Jurkat, Clone E6-1 (cell line): ENCODE measurements at regions not wholly inside any gene's neighbourhood (a gene's known extent, or its start where the extent isn't known, plus 50 kb on each side); places are given as distances from the start of the nearest gene placed in this dataset.
A peak's percentile ranks its signal among the peaks of the same experiment; 100 is the strongest.

Experiments used
- DNase-seq: peaks from one replicate; pipeline ENCODE4 v3.0.0-alpha.2; 2011; ENCODE audit warnings: low read depth, low spot score
- H3K4me3 ChIP-seq: 2 replicates; pipeline ENCODE4 v1.5.1; 2011; ENCODE audit warnings: mild to moderate bottlenecking, low read length, control low read depth, moderate library complexity

DNA sequence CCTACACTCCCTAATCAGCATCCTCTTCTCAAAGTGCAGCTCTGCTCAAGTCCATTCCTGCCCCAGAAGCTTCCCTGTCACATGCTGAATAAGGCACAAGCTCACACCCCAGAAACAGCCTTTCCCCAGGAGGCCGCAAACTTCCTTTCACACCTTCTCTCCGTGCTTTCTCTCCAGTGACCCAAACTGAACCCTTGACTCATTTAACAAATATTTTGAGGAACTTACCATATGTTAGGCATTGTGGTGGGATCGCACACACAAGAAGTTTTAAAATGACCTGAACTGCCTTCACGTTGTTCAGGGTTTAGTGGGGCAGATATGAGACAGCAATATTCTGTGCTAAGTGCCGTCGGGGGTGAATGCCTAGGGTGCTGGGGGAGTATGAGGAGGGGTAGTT lies 161.3 kb downstream of the INSIG2 start:
- DNase-seq, result no peak
- no peak overlapping the region for H3K4me3 ChIP-seq

GRCh38 chr2:118246726-118247125 lies 158.5 kb downstream of the INSIG2 start:
- DNase-seq, result no peak
- no peak overlapping the region for H3K4me3 ChIP-seq

- no peak for DNase-seq
- no peak overlapping the region for H3K4me3 ChIP-seq
Observed at GRCh38 chr2:118246079-118246478, 157.8 kb downstream of the INSIG2 start.

DNA sequence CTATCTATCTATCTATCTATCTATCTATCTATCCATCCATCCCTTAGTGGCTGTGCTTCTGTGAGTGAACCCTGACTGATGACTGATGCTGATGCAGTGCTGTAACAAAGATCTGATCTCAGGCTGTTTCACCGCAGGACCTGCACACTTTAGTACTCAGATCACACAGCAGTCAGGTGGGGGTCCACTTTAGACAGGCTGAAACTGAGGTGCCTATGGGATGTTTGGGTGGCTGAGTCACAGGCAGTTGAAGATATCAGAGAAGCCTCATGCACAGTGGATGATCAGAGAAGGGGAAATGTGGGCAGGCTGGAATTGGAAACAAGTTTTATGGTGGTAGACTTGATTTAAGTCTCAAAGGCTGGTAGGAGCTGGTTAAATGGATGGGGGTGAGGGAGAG lies 156.4 kb downstream of the INSIG2 start:
- H3K4me3 ChIP-seq, result no peak overlapping the region
- no peak for DNase-seq

GRCh38 chr2:118243031-118243430 lies 154.8 kb downstream of the INSIG2 start:
- no peak for DNase-seq
- H3K4me3 ChIP-seq, result no peak overlapping the region

- no peak for DNase-seq
Observed at GRCh38 chr2:118242216-118242615, 153.9 kb downstream of the INSIG2 start.

GRCh38 chr2:118241128-118241527 lies 152.9 kb downstream of the INSIG2 start:
- no peak for DNase-seq
- H3K4me3 ChIP-seq, result no peak overlapping the region

More at GRCh38 chr2:118242216-118242615, 153.9 kb downstream of the INSIG2 start:
- H3K4me3 ChIP-seq, result no peak overlapping the region

DNA sequence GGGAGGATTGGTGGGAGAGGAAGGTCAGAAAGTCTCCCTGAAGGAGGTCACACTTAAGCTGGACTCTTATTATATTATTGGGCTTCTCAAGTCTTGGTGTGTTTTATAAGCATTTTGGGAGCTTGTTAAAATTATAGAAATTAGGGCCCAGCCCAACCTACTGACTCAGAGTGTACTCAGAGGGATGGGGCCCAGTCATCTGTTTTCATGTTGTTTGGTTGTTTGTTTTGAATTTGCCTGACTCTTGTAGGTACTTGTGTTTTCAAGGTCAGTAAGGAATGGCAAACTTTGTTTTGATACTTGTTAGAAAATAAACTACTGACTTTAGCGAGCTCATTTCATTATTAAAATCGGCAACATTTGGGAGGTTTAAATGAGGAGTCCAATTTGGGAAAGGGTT lies 152.0 kb downstream of the INSIG2 start:
- no peak for DNase-seq
- no peak overlapping the region for H3K4me3 ChIP-seq

DNA sequence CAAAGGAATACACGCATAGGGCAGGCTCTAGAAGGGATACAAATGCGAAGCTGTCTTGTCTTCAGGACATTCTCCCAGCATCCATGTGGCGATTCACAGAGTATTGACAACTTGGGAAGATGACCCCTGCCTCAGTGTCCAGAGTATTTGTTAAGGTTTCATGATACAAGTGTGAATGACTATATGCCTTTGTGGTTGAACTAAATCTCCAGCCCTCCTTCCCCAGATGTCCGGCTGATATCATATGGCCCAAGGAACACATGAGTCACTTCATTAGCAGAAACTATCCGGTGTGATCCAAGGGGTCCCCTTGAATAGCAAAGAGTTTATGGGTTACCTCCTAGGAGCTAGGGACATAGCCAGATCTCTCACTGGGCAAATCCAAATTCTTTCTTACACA lies 151.0 kb downstream of the INSIG2 start:
- no peak for DNase-seq

DNA sequence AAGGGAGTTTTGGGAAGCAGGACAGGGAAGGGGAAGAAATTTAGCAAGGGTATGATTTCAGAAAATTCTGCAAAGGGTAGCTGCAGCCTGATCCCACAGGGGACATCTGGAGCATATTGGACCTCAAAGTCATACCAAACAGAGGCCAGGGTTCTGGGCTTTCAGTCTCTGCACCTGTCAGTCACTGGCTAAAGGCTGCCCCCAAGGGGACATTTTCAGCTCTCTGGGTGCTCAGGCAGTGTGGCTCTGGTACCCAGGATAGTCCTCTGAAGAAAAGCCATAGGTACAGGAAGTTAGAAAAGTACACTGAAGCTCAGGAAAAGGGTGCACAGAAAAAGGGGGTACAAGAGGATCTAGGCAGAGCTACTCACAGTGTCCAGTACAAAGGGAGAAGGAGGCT lies 149.2 kb downstream of the INSIG2 start:
- no peak overlapping the region for H3K4me3 ChIP-seq
- DNase-seq, result no peak

More for the DNA sequence above, 151.0 kb downstream of the INSIG2 start:
- no peak overlapping the region for H3K4me3 ChIP-seq

DNA sequence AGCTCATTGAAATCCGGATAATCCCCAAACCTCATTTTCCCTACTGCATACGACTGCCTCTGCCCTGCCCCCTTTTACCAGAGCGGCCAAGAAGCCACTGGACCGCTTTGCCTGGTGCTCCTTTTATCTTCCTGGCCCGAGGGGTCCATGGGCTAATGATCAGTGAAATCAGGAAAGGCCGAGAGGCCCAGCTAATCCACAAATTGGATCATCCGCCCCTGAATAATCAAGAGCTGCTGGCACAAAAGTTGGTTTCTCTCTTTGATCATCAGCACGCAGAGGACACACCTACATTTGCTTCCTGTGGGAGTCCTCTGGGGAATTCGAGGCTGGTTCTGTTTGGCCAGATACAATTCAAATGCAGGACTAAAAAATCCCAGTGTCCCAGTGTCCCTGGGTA lies 144.5 kb downstream of the INSIG2 start:
- no peak overlapping the region for H3K4me3 ChIP-seq
- DNase-seq, result no peak

GRCh38 chr2:118232391-118232790 lies 144.1 kb downstream of the INSIG2 start:
- DNase-seq, result no peak
- H3K4me3 ChIP-seq, result no peak overlapping the region

DNA sequence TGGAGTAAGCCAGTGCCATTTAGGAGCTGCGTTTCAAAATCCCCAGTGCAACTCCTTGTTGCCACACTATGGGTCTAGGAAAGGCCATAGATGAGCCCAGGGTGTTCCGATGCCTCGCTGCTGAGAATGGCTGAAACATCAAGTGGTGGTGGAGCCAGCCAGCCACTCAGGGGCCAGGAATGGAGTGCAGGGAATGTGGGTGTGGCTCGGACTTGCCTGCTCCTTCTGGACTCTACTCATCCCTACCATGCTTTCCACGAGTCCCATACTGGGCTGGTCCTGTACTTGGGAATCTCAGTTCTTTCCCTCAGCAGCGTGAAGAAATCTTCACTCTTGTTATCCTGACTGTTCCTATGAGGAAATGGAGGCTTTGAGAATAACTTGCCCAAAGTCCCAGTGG lies 143.5 kb downstream of the INSIG2 start:
- no peak for DNase-seq
- H3K4me3 ChIP-seq, result no peak overlapping the region

DNA sequence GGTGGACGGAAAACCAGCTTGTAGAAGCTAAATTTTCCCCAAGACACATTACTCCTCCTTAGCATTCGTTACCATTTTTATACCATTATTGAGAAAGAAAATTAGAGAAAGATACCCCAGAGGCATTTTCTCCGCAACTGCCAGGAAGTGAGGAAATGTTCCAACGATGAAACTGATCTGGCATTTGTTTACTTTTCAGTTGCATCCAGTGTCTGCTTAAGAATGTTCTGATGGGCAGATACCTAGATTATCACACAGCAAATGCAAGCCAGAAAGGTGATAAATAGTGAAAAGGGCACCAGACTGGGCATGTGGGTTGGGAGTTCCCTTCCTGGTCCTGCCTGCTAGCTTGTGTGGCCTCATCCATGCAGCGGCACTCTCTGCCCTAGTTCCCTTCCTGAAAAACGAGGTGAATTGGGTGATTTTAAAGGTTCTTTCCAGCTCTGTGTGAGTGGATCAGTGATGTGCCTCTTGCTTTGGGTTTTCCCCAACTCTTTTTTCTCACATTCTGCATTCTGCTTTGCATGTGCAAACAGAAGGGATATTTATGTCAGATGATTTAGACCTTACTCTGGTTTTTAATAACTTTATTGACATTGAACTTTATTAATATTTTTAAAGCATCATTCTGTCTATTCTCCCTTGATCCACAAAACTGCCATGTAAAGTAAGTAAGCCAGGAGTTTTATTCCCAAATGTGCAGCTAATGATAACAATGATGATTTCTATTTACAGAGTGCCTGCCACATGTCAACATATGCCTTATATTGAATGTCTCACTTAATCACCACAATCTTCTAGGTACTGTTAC lies 139.6 kb downstream of the INSIG2 start:
- DNase-seq, result no peak
- H3K4me3 ChIP-seq, result no peak overlapping the region

- H3K4me3 ChIP-seq, result no peak overlapping the region
- no peak for DNase-seq
Observed at GRCh38 chr2:118225666-118226065, 137.4 kb downstream of the INSIG2 start.

- H3K4me3 ChIP-seq, result no peak overlapping the region
- DNase-seq, result no peak
Observed at GRCh38 chr2:118224895-118225311, 136.6 kb downstream of the INSIG2 start.

GRCh38 chr2:118223992-118224894 lies 136.0 kb downstream of the INSIG2 start:
- no peak for DNase-seq
- H3K4me3 ChIP-seq, result peak overlapping the region; percentile 47

- H3K4me3 ChIP-seq, result peak overlapping the region; percentile 47
- no peak for DNase-seq
Observed at GRCh38 chr2:118223511-118223991, 135.3 kb downstream of the INSIG2 start.

DNA sequence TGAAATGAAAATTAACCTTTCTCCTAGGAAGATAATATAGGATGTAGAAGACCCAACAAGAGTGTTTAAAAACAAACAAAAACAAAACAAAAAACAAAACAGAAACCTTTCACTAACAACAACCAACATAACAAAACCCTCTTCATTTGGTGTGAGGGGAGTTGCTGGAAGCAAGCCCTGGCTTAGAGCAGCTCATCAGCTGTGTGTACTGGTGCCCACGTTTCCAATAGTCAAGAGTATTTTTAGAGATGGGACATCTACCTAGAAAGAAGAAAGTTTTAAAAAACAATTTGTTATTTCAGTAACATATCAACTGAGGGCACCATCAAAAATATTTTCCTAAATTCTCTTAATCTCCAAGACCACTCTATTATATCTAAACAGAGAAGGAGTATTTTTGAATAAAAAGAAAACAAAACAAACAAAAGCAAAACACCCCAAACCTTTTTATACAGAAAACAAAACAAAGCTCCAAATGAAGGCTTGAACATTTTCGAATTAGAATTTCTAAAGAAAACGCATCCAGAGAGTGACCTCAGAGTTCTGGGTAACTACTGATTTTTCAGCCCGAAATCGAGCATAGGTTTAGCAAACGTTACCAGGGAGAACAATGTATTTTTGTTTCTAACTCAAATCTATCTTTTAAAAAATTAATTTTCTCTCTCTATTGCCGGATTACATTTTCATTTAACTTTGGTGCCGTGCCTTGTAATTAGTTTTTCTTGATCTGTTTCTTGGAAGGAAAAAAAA lies 134.6 kb downstream of the INSIG2 start:
- H3K4me3 ChIP-seq, result no peak overlapping the region
- DNase-seq, result no peak

DNA sequence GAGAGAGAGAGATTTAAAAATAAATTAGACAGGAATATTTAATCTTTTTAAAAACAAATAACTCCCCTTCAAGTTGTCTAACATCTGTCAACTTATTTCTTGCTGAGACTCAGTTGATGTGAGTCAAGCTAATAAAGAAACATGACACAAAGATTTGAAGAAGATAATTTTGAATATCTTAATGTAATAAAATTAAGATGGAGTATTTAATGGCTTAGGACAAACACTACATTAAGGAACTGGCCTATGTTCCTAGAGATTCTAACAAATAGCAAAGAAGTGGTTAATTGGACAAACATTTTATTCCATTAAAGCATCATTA lies 134.0 kb downstream of the INSIG2 start:
- no peak for DNase-seq
- no peak overlapping the region for H3K4me3 ChIP-seq
